Mammary epithelial cell (primary cell): ENCODE measurements at regions not wholly inside any gene's neighbourhood (a gene's known extent, or its start where the extent isn't known, plus 50 kb on each side); places are given as distances from the start of the nearest gene placed in this dataset.

Experiments used
- CTCF ChIP-seq, 2 donors: IDR thresholded peaks in 1 of 2; conservative IDR thresholded peaks in 1 of 2; 2 replicates each; pipeline ENCODE4 v1.5.1; 2011 to 2012; ENCODE audit warnings: inconsistent platforms in 2 of 2, low read length in 2 of 2, mild to moderate bottlenecking in 2 of 2, control low read depth in 1 of 2, low read depth in 1 of 2; ENCODE audit not compliant: insufficient read depth in 1 of 2; ENCODE audit errors: extremely low read depth in 1 of 2
- EZH2 ChIP-seq: IDR thresholded peaks from 2 replicates; pipeline ENCODE4 v1.6.1; 2012; ENCODE audit warnings: low read length, inconsistent platforms, borderline replicate concordance

- TF ChIP-seq CTCF (conservative IDR thresholded peaks at IDR 0.05 in 1 of 2, IDR thresholded peaks at IDR 0.05 in 1 of 2; ENCODE audit: extremely low read depth in 1 of 2, insufficient read depth in 1 of 2, low read depth in 1 of 2, low read length in 2 of 2) (no peak), EZH2 (no peak)
These were observed 106.4 kb upstream of the GSC start for GRCh38 chr14:94876306-94876705.
